ENCODE measurements at regions not wholly inside any gene's neighbourhood (a gene's known extent, or its start where the extent isn't known, plus 50 kb on each side); places are given as distances from the start of the nearest gene placed in this dataset.
A peak's percentile ranks its signal among the peaks of the same experiment; 100 is the strongest.
"Not testable (repeated sequence)": the region's sequence is repeated elsewhere in the genome, so short reads cannot be mapped to it uniquely, and the experiment has no call there.

DNA sequence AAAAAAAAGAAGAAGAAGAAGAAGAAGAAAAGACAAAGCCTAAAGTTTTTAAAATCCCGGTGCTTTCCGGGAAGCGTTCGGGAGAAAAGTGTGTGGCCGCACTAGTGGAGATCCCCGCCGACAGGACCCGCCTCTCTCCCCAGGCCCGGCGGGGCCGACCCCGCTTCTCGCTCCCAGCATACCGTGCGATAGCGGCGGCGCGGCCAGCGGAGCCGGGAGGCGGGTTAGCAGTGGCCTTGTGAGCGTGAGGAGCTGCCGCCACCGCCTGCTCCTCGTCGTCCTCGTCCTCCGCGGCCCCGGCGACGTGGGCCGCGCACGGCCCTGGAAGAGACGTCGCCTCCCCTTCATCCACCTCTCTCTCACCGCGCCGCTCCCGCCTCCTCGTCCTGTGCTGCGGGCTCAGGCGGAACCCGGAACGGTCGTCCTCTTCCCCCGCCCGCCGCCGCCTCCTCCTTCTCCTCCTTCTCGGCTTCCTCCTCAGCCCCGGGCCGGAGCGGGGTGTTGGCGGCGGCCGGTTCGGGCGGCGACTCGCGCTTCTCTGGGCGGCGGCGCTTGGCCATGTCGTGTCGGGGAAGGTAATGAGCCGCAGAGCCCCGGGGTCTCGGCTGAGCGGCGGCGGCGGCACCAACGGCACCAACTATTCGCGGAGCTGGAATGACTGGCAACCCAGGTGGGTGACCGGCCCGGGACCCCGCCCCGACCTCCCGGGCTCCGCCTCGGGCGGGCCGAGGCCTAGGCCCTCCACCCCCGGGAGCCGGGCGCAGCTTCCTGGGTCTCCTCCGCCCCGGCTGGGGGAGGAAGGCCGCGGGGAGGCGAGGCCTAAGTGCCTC, 62.6 kb upstream of the CDR2 start:
- ATAC-seq = peak; percentile 95 to 96
- H3K9me3 ChIP-seq; H3K4me1 ChIP-seq; H3K27me3 ChIP-seq (ENCODE audit: low read depth); intact Hi-C loops (cut with DNase I); H3K36me3 ChIP-seq: not testable (repeated sequence)
- DNase-seq = peak; percentile 89
- Histone ChIP-seq H3K4me3 (peak overlapping the region; percentile 72), H3K27ac (peak overlapping the region; percentile 90)

DNA sequence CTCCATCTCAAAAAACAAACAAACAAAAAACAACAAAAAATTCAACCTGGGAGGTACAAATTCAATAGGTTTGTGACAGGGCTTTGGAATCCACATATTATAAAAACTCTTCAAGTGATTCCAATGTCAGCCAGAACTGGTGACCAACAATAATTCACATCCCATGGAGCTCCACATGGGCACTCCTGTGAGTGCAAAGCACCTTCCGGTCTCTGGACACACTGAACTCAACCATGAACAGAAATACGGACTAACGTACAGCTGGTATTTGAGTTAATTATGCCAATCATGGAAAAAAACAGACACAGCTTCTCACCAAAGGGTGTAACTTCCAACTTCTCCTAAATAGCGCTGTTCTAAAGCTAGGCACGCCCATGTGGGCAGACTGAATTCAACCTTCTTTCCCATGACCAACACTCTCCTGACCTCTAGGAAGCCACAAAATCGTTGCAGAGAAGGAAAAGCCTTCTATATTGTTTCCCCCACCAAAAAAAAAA, 62.0 kb upstream of the CDR2 start:
- H3K9me3 ChIP-seq; H3K36me3 ChIP-seq; H3K27me3 ChIP-seq (ENCODE audit: low read depth); H3K4me1 ChIP-seq; DNase-seq; intact Hi-C loops (cut with DNase I): not testable (repeated sequence)
- peak overlapping the region; percentile 72 for H3K4me3 ChIP-seq
- peak; percentile 88 to 91 for ATAC-seq
- peak overlapping the region; percentile 90 for H3K27ac ChIP-seq

DNA sequence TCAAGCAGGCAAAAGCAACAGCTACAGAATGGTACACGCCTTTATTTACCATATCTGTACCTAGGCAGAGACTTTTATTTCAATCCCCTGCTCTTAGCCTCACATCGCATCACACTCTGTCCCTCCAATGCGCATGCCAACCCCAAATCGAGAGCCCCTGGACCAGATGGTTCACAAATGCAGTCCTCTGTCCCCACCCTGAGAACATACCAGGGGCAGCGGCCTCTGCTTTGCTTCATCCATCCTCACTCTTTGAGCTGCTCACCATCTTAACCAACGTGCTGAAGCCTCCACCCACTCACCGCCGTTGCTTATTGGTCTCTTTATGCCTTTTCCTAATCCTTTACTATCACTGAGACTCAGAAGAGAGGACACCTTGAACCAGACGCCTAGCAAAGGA, 56.9 kb upstream of the CDR2 start:
- H3K9me3 ChIP-seq; intact Hi-C loops (cut with DNase I); DNase-seq; H3K4me3 ChIP-seq; H3K27me3 ChIP-seq (ENCODE audit: low read depth); H3K27ac ChIP-seq; H3K4me1 ChIP-seq; ATAC-seq: not testable (repeated sequence)
- peaks cover 38% of the 10 kb centered on the region for H3K36me3 ChIP-seq

DNA sequence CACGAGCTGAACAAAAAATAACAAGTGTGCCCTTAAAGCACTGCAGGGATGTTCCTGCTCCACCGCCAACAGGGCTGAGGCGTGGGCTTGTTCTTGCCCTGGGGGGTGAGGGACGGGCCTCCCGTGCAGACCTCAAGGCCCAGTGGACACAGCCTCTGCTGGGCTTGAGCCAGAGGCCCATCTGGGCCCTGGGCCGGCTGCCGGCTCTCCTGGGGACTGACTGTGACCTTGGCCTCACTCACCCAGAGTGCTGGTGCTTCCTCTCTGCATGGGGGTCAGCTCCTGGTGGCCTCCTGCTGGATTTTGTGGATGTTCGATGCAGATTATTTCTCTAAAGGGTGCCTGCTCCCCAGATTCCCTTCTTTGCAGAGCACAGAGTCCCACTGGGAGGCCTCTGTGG, 54.2 kb upstream of the CDR2 start:
- H3K4me3 ChIP-seq = no peak overlapping the region
- H3K9me3 ChIP-seq = no peaks in the 10 kb centered on the region
- intact Hi-C loops (cut with DNase I) = no loop called here
- no peak for ATAC-seq
- H3K27ac ChIP-seq = no peak overlapping the region
- TF ChIP-seq, protein P1, sequence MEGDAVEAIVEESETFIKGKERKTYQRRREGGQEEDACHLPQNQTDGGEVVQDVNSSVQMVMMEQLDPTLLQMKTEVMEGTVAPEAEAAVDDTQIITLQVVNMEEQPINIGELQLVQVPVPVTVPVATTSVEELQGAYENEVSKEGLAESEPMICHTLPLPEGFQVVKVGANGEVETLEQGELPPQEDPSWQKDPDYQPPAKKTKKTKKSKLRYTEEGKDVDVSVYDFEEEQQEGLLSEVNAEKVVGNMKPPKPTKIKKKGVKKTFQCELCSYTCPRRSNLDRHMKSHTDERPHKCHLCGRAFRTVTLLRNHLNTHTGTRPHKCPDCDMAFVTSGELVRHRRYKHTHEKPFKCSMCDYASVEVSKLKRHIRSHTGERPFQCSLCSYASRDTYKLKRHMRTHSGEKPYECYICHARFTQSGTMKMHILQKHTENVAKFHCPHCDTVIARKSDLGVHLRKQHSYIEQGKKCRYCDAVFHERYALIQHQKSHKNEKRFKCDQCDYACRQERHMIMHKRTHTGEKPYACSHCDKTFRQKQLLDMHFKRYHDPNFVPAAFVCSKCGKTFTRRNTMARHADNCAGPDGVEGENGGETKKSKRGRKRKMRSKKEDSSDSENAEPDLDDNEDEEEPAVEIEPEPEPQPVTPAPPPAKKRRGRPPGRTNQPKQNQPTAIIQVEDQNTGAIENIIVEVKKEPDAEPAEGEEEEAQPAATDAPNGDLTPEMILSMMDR (IDR thresholded peaks at IDR 0.05) = no peak
- no peaks in the 10 kb centered on the region for H3K27me3 ChIP-seq (ENCODE audit: low read depth)
- no peak for DNase-seq
- peaks cover 52% of the 10 kb centered on the region for H3K36me3 ChIP-seq
- H3K4me1 ChIP-seq = peaks cover 16% of the 10 kb centered on the region

DNA sequence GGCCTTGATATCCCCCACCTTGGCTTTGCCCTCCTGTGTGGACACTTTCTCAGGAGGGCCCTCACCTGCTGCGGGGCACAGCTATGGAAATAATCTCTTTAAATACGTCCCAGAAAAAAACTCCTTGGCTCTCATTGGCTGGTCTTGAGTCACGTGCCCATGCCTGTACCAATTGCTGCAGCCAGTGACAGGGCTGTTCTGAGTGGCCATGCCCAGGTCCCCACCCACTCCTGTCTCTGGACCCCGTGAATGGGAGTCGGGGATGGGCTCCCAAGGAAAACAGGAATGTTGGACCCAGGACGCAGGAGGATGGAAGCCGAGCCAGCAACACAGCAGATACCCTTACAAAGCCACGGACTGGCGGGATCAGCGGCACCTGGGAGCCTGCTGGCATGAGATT, 53.1 kb upstream of the CDR2 start:
- no peak overlapping the region for H3K4me3 ChIP-seq
- ATAC-seq (no peak), DNase-seq (no peak)
- H3K4me1 ChIP-seq = peaks cover 17% of the 10 kb centered on the region
- no peak overlapping the region for H3K27ac ChIP-seq
- no peaks in the 10 kb centered on the region for H3K9me3 ChIP-seq
- TF ChIP-seq, protein P1 (IDR thresholded peaks at IDR 0.05) = no peak
- H3K36me3 ChIP-seq = peaks cover 52% of the 10 kb centered on the region
- intact Hi-C loops (cut with DNase I) = no loop called here
- no peaks in the 10 kb centered on the region for H3K27me3 ChIP-seq (ENCODE audit: low read depth)

DNA sequence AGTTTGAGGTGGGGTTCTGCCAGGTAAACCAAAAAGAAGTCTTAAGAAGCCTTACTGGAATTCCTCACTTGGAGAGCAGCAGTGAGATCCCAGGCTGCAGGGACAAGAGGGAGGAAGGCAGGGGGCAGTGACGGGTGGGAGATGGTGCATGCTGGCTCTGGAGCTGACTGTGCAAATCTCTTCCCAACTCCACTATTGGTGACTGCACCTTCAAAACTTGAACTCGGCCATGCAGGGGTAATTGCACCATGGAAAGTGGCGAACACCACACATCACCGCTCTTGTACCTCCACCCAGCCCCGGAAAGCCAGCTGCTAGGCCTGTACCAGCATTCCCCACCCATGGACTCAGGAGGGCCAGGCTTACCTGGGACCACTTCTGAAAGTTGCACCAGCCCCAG, 51.4 kb upstream of the CDR2 start:
- intact Hi-C loops (cut with DNase I) = no loop called here
- no peak for ATAC-seq

More for the DNA sequence above, 51.4 kb upstream of the CDR2 start:
- no peaks in the 10 kb centered on the region for H3K9me3 ChIP-seq
- no peak overlapping the region for H3K27ac ChIP-seq
- H3K27me3 ChIP-seq (ENCODE audit: low read depth) = no peaks in the 10 kb centered on the region
- peaks cover 17% of the 10 kb centered on the region for H3K4me1 ChIP-seq
- H3K36me3 ChIP-seq = peaks cover 60% of the 10 kb centered on the region
- no peak for DNase-seq
- no peak overlapping the region for H3K4me3 ChIP-seq
- TF ChIP-seq, protein P1 (IDR thresholded peaks at IDR 0.05) = no peak

All from lower lobe of right lung (tissue), 2 donors.